BJ (cell line): ENCODE measurements at regions not wholly inside any gene's neighbourhood (a gene's known extent, or its start where the extent isn't known, plus 50 kb on each side); places are given as distances from the start of the nearest gene placed in this dataset.

Experiments used
- CTCF ChIA-PET: fragments of 350-600 bp; formaldehyde crosslinking; extraction: SDS; loops from one replicate; lab custom pipeline; 2021; ENCODE audit warnings: antibody characterized with exemption, inconsistent platforms; lab: Yijun Ruan, JAX
- POLR2A ChIA-PET: fragments of 300-600 bp; sonication (Branson Sonifier 250); formaldehyde crosslinking; extraction: SDS; loops from one replicate; lab custom pipeline; 2021; ENCODE audit warnings: antibody characterized with exemption; lab: Charles Lee
- DNase-seq: peaks from one replicate; pipeline ENCODE4 v3.0.0-alpha.2; 2011; ENCODE audit warnings: low read depth
- H3K27me3 ChIP-seq: 2 replicates; pipeline ENCODE4 v1.6.0; 2011; ENCODE audit warnings: low read length; ENCODE audit not compliant: control insufficient read depth, insufficient read depth
- H3K36me3 ChIP-seq: 2 replicates; pipeline ENCODE4 v1.5.1; 2011; ENCODE audit warnings: low read length; ENCODE audit not compliant: control insufficient read depth, insufficient read depth
- H3K4me3 ChIP-seq: 2 replicates; pipeline ENCODE4 v1.5.1; 2011; ENCODE audit warnings: low read depth, mild to moderate bottlenecking, control low read depth, low read length
- CTCF ChIP-seq: IDR thresholded peaks from 2 replicates; pipeline ENCODE4 v1.5.1; 2011; ENCODE audit warnings: low read depth, mild to moderate bottlenecking, control low read depth, inconsistent platforms, low read length, moderate library complexity; ENCODE audit not compliant: insufficient read depth

- DNase-seq: no peak
Measured at GRCh38 chr2:88329815-88330603, 122.5 kb downstream of the FOXI3 start.

GRCh38 chr2:88321449-88322248, 130.8 kb downstream of the FOXI3 start:
- no peak for TF ChIP-seq CTCF
- CTCF ChIA-PET: interaction anchor here (0.6 kb wide), 1 partner anchor 12 kb away, joined by 4 read pairs; no protein-coding TSS in a partner anchor
- H3K27me3 ChIP-seq: no peaks in the 10 kb centered on the region
- H3K4me3 ChIP-seq: no peak overlapping the region
- POLR2A ChIA-PET: no interaction called here
- DNase-seq: no peak
- no peaks in the 10 kb centered on the region for H3K36me3 ChIP-seq

More at GRCh38 chr2:88329815-88330603, 122.5 kb downstream of the FOXI3 start:
- TF ChIP-seq CTCF: no peak
- no peak overlapping the region for H3K4me3 ChIP-seq
- ChIA-PET POLR2A (no interaction called here), CTCF (no interaction called here)
- H3K27me3 ChIP-seq: no peaks in the 10 kb centered on the region
- no peaks in the 10 kb centered on the region for H3K36me3 ChIP-seq

- no peak for TF ChIP-seq CTCF
- Histone ChIP-seq H3K27me3 (no peaks in the 10 kb centered on the region), H3K36me3 (no peaks in the 10 kb centered on the region), H3K4me3 (no peak overlapping the region)
- ChIA-PET POLR2A (no interaction called here), CTCF (no interaction called here)
- DNase-seq: no peak
Measured at GRCh38 chr2:88320076-88320773, 132.3 kb downstream of the FOXI3 start.

- ChIA-PET POLR2A (no interaction called here), CTCF (no interaction called here)
- Histone ChIP-seq H3K27me3 (no peaks in the 10 kb centered on the region), H3K4me3 (no peak overlapping the region), H3K36me3 (no peaks in the 10 kb centered on the region)
- no peak for TF ChIP-seq CTCF
- DNase-seq: no peak
Measured at GRCh38 chr2:88318956-88319330, 133.6 kb downstream of the FOXI3 start.
